Astrocyte of the spinal cord (primary cell): ENCODE measurements at regions not wholly inside any gene's neighbourhood (a gene's known extent, or its start where the extent isn't known, plus 50 kb on each side); places are given as distances from the start of the nearest gene placed in this dataset.

Experiments used
- DNase-seq: peaks from one replicate; pipeline ENCODE4 v3.0.0; 2011; ENCODE audit warnings: low read depth, low spot score
- H3K4me3 ChIP-seq: 2 replicates; pipeline ENCODE4 v1.5.1; 2011; ENCODE audit warnings: low read depth, mild to moderate bottlenecking, low read length, moderate library complexity
- CTCF ChIP-seq: IDR thresholded peaks from 2 replicates; pipeline ENCODE4 v1.5.1; 2012; ENCODE audit warnings: low read depth, mild to moderate bottlenecking, low read length, inconsistent platforms
- in situ Hi-C: cut with HindIII; loops from 2 replicates; pipeline ENCODE4 v1.10.0; 2017; ENCODE audit warnings: low sequenced_read_pairs

- in situ Hi-C loops, result no loop called here
- H3K4me3 ChIP-seq, result no peak overlapping the region
- no peak for DNase-seq
- TF ChIP-seq CTCF, result no peak
Measured at GRCh38 chr3:168407381-168407780, 311.7 kb upstream of the GOLIM4 start.

GRCh38 chr3:168405288-168405687 is 309.6 kb upstream of the GOLIM4 start:
- no peak for DNase-seq
- no peak for TF ChIP-seq CTCF
- no peak overlapping the region for H3K4me3 ChIP-seq
- in situ Hi-C loops, result no loop called here

GRCh38 chr3:168398371-168399025 is 302.8 kb upstream of the GOLIM4 start:
- no peak overlapping the region for H3K4me3 ChIP-seq
- TF ChIP-seq CTCF, result no peak
- in situ Hi-C loops, result no loop called here
- DNase-seq, result peak; percentile 48

GRCh38 chr3:168396861-168397260 is 301.1 kb upstream of the GOLIM4 start:
- in situ Hi-C loops, result no loop called here
- no peak overlapping the region for H3K4me3 ChIP-seq
- TF ChIP-seq CTCF, result no peak
- no peak for DNase-seq

GRCh38 chr3:168395551-168395950 is 299.8 kb upstream of the GOLIM4 start:
- in situ Hi-C loops, result no loop called here
- H3K4me3 ChIP-seq, result no peak overlapping the region
- no peak for DNase-seq
- TF ChIP-seq CTCF, result no peak

GRCh38 chr3:168394439-168394838 is 298.7 kb upstream of the GOLIM4 start:
- in situ Hi-C loops, result no loop called here
- H3K4me3 ChIP-seq, result no peak overlapping the region
- no peak for DNase-seq
- no peak for TF ChIP-seq CTCF
